ENCODE measurements at regions not wholly inside any gene's neighbourhood (a gene's known extent, or its start where the extent isn't known, plus 50 kb on each side); places are given as distances from the start of the nearest gene placed in this dataset.

DNA sequence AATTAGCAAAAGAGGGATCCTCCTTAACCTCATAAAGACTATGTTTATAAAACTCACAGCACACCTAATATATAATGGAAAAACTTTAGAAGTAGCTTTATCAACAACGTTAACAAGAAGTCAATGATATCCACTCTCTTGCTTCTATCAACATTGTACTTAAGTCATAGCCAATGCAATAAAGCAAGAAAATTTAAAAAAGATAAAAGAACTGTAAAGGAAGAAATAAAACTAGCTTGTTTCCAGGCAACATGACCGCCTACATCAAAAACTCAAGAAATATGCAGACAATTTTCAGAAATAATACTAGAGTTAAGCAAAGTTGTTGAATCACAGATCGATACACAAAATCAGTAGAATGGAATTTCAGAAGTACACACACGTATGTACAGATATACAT is 375.5 kb upstream of the SPRED2 start:
- no peak for DNase-seq
- Mint-ChIP-seq H3K4me1 (ENCODE audit: low read depth, unreplicated experiment) (no peaks in the 10 kb centered on the region), H3K36me3 (ENCODE audit: unreplicated experiment) (no peaks in the 10 kb centered on the region), H3K4me3 (ENCODE audit: unreplicated experiment) (no peak overlapping the region), H3K9me3 (ENCODE audit: unreplicated experiment) (no peaks in the 10 kb centered on the region), H3K27ac (ENCODE audit: unreplicated experiment) (no peak overlapping the region), H3K27me3 (ENCODE audit: unreplicated experiment) (no peaks in the 10 kb centered on the region)
- no peak for TF ChIP-seq CTCF (IDR thresholded peaks at IDR 0.05; ENCODE audit: partially characterized antibody, unreplicated experiment)

DNA sequence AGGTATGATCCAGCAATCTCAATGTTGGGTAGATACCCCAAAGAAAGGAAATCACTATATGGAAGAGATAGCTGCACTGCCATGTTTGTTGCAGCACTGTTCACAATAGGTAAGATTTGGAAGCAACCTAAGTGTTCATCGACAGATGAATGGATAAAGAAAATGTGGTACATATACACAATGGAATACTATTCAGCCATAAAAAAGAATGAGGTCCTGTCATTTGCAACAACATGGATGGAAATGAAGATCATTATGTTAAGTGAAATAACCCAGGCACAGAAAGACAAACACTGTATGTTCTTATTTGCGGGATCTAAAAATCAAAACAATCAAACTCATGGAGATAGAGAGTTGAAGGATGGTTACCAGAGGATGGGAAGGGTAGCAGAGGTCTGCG is 372.4 kb upstream of the SPRED2 start:
- Mint-ChIP-seq H3K4me3 (ENCODE audit: unreplicated experiment) (no peak overlapping the region), H3K27ac (ENCODE audit: unreplicated experiment) (no peak overlapping the region)

GRCh38 chr2:65802298-65802942 is 370.0 kb upstream of the SPRED2 start:
- H3K36me3 Mint-ChIP-seq (ENCODE audit: unreplicated experiment), result no peaks in the 10 kb centered on the region
- no peak overlapping the region for H3K27ac Mint-ChIP-seq (ENCODE audit: unreplicated experiment)
- H3K27me3 Mint-ChIP-seq (ENCODE audit: unreplicated experiment), result no peaks in the 10 kb centered on the region
- TF ChIP-seq CTCF (IDR thresholded peaks at IDR 0.05; ENCODE audit: partially characterized antibody, unreplicated experiment), result no peak
- no peak overlapping the region for H3K4me3 Mint-ChIP-seq (ENCODE audit: unreplicated experiment)
- H3K9me3 Mint-ChIP-seq (ENCODE audit: unreplicated experiment), result peaks cover 2% of the 10 kb centered on the region
- no peaks in the 10 kb centered on the region for H3K4me1 Mint-ChIP-seq (ENCODE audit: low read depth, unreplicated experiment)
- no peak for DNase-seq

More for the DNA sequence above, 372.4 kb upstream of the SPRED2 start:
- no peak for TF ChIP-seq CTCF (IDR thresholded peaks at IDR 0.05; ENCODE audit: partially characterized antibody, unreplicated experiment)
- no peak for DNase-seq
- Mint-ChIP-seq H3K27me3 (ENCODE audit: unreplicated experiment) (no peaks in the 10 kb centered on the region), H3K9me3 (ENCODE audit: unreplicated experiment) (no peaks in the 10 kb centered on the region), H3K36me3 (ENCODE audit: unreplicated experiment) (no peaks in the 10 kb centered on the region), H3K4me1 (ENCODE audit: low read depth, unreplicated experiment) (no peaks in the 10 kb centered on the region)

GRCh38 chr2:65800998-65801397 is 368.6 kb upstream of the SPRED2 start:
- no peak overlapping the region for H3K27ac Mint-ChIP-seq (ENCODE audit: unreplicated experiment)
- H3K9me3 Mint-ChIP-seq (ENCODE audit: unreplicated experiment), result peaks cover 2% of the 10 kb centered on the region
- H3K4me3 Mint-ChIP-seq (ENCODE audit: unreplicated experiment), result no peak overlapping the region
- DNase-seq, result no peak
- H3K27me3 Mint-ChIP-seq (ENCODE audit: unreplicated experiment), result no peaks in the 10 kb centered on the region
- no peak for TF ChIP-seq CTCF (IDR thresholded peaks at IDR 0.05; ENCODE audit: partially characterized antibody, unreplicated experiment)
- H3K4me1 Mint-ChIP-seq (ENCODE audit: low read depth, unreplicated experiment), result no peaks in the 10 kb centered on the region
- no peaks in the 10 kb centered on the region for H3K36me3 Mint-ChIP-seq (ENCODE audit: unreplicated experiment)

GRCh38 chr2:65799141-65799854 is 366.9 kb upstream of the SPRED2 start:
- H3K4me1 Mint-ChIP-seq (ENCODE audit: low read depth, unreplicated experiment), result no peaks in the 10 kb centered on the region
- H3K36me3 Mint-ChIP-seq (ENCODE audit: unreplicated experiment), result no peaks in the 10 kb centered on the region
- no peak for DNase-seq
- H3K27ac Mint-ChIP-seq (ENCODE audit: unreplicated experiment), result no peak overlapping the region
- TF ChIP-seq CTCF (IDR thresholded peaks at IDR 0.05; ENCODE audit: partially characterized antibody, unreplicated experiment), result no peak
- H3K27me3 Mint-ChIP-seq (ENCODE audit: unreplicated experiment), result no peaks in the 10 kb centered on the region
- peaks cover 2% of the 10 kb centered on the region for H3K9me3 Mint-ChIP-seq (ENCODE audit: unreplicated experiment)
- H3K4me3 Mint-ChIP-seq (ENCODE audit: unreplicated experiment), result no peak overlapping the region

All from glutamatergic neuron (in vitro differentiated cells).